D721Med (cell line): ENCODE measurements at regions not wholly inside any gene's neighbourhood (a gene's known extent, or its start where the extent isn't known, plus 50 kb on each side); places are given as distances from the start of the nearest gene placed in this dataset.
"Not testable (repeated sequence)": the region's sequence is repeated elsewhere in the genome, so short reads cannot be mapped to it uniquely, and the experiment has no call there.

Source experiments
- DNase-seq: peaks from one replicate; pipeline ENCODE4 v3.0.0; 2011; ENCODE audit warnings: low spot score; ENCODE audit not compliant: insufficient read length
- FAIRE-seq: peaks from 2 replicates; lab custom pipeline; 2011; peaks lifted over from hg19 to GRCh38; lab: Jason Lieb, UNC
- TF ChIP-seq, protein P1 (sequence below): IDR thresholded peaks from 2 replicates; pipeline ENCODE4 v1.5.1; 2012; ENCODE audit warnings: mild to moderate bottlenecking, control low read depth; ENCODE audit not compliant: insufficient read depth; ENCODE audit errors: missing control alignments

GRCh38 chr4:129248621-129249020 is 152.7 kb downstream of the C4orf33 start:
- DNase-seq: no peak
- FAIRE-seq: no peak
- TF ChIP-seq, protein P1, sequence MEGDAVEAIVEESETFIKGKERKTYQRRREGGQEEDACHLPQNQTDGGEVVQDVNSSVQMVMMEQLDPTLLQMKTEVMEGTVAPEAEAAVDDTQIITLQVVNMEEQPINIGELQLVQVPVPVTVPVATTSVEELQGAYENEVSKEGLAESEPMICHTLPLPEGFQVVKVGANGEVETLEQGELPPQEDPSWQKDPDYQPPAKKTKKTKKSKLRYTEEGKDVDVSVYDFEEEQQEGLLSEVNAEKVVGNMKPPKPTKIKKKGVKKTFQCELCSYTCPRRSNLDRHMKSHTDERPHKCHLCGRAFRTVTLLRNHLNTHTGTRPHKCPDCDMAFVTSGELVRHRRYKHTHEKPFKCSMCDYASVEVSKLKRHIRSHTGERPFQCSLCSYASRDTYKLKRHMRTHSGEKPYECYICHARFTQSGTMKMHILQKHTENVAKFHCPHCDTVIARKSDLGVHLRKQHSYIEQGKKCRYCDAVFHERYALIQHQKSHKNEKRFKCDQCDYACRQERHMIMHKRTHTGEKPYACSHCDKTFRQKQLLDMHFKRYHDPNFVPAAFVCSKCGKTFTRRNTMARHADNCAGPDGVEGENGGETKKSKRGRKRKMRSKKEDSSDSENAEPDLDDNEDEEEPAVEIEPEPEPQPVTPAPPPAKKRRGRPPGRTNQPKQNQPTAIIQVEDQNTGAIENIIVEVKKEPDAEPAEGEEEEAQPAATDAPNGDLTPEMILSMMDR: no peak

DNA sequence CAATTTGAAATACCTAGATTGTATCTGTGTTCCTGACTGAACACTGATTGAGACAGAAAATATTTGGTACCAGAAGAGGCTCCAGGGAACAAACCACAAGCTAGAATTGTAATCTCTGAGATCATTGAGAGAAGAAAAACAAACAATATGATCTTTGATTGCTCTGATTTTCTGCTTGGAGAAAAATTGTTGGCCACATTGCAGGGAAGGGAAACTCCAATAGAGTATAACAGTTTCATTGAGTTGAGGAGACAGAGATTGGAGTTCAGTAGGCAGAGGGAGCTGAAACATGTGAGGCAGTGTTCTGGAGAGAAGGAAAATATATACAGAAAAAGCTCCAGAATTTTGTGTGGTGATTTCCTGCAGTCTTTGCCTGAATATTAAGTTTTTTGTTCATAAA is 158.2 kb downstream of the C4orf33 start:
- no peak for FAIRE-seq
- TF ChIP-seq, protein P1: no peak
- no peak for DNase-seq

DNA sequence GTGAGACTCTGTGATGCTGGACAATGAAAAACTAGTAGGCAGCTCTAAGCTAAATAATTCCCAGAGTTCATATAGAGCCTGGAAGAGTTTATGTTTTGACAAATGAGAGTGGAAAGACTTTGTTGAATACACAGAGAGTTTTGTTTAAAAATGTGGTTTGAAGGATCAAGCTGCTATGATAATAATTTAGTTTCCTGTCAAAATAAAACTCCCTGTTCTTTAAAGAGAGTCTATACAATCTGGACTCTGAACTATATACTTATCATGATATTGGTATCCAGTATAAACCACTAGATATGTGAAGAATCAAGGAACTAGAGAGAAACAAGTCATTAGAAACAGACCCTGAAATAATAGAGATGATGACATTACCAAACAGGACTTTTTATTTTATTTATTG is 158.6 kb downstream of the C4orf33 start:
- DNase-seq (no peak), FAIRE-seq (no peak)
- TF ChIP-seq, protein P1: no peak

GRCh38 chr4:129261584-129261983 is 165.6 kb downstream of the C4orf33 start:
- TF ChIP-seq, protein P1: no peak
- peak; percentile 32 for FAIRE-seq
- no peak for DNase-seq

GRCh38 chr4:129264008-129264657 is 168.2 kb downstream of the C4orf33 start:
- no peak for FAIRE-seq
- TF ChIP-seq, protein P1: no peak
- no peak for DNase-seq

DNA sequence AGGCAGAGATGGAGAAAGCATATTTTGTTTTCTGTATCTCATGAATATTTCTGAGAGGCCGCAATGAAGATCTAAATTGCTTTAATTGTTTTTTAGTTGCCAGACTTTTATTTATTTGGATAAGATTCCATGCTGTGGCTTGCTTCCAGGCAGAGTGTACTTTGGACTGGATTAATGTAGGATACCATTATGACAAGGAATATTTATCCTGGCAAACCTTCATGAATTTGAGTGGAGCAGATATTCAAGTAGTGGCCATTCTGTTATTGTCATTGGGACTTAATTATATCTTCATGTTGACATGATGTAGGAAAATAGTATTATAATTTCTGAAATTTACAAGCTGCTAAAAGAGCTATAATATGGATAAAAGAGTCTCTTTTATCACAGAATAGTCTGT is 182.9 kb downstream of the C4orf33 start:
- no peak for DNase-seq
- FAIRE-seq: no peak
- TF ChIP-seq, protein P1: no peak

- TF ChIP-seq, protein P1: no peak
- DNase-seq (no peak), FAIRE-seq (no peak)
These were observed 186.3 kb downstream of the C4orf33 start for GRCh38 chr4:129282293-129282692.

GRCh38 chr4:129292194-129292593 is 196.2 kb downstream of the C4orf33 start:
- FAIRE-seq: not testable (repeated sequence)

More at GRCh38 chr4:129292194-129292593, 196.2 kb downstream of the C4orf33 start:
- DNase-seq: not testable (repeated sequence)
